ENCODE measurements at regions not wholly inside any gene's neighbourhood (a gene's known extent, or its start where the extent isn't known, plus 50 kb on each side); places are given as distances from the start of the nearest gene placed in this dataset.

- no peaks in the 10 kb centered on the region for H3K4me1 ChIP-seq (ENCODE audit: control insufficient read depth in 1 of 2, insufficient read depth in 2 of 2, low read length in 2 of 2)
- H3K79me2 ChIP-seq (ENCODE audit: insufficient read depth, low read length) = no peaks in the 10 kb centered on the region
- no peak overlapping the region for H2AFZ ChIP-seq (ENCODE audit: insufficient read depth, low read depth, low read length, poor library complexity, severe bottlenecking)
- intact Hi-C loops (cut with micrococcal nuclease) = no loop called here
- no peaks in the 10 kb centered on the region for H3K27me3 ChIP-seq (ENCODE audit: control insufficient read depth in 2 of 2, insufficient read depth in 2 of 2, low read length in 2 of 2)
- no peaks in the 10 kb centered on the region for H3K9me3 ChIP-seq (replicated peaks in 1 of 2; ENCODE audit: control insufficient read depth in 1 of 2, insufficient read depth in 1 of 2, low read length in 2 of 2)
- Mint-ChIP-seq H3K4me3 (no peak overlapping the region), H3K36me3 (no peaks in the 10 kb centered on the region), H3K9me3 (peaks cover 0 to 11% (median 5%) of the 10 kb centered on the region in 7 donors), H3K4me1 (no peaks in the 10 kb centered on the region), H3K27ac (no peak overlapping the region), H3K27me3 (ENCODE audit: low read depth in 3 of 3) (no peaks in the 10 kb centered on the region)
- no CpG with 5 or more reads among the region's 3 CpGs for WGBS (ENCODE audit: insufficient coverage)
- H3K4me3 ChIP-seq (replicated peaks in 1 of 3; ENCODE audit: low read depth in 2 of 3, low read length in 3 of 3) = no peak overlapping the region
- H3K36me3 ChIP-seq (replicated peaks in 1 of 2; ENCODE audit: control insufficient read depth in 1 of 2, insufficient read depth in 2 of 2, low read length in 2 of 2) = no peaks in the 10 kb centered on the region
- H4K20me1 ChIP-seq (ENCODE audit: insufficient read depth, low read length) = no peaks in the 10 kb centered on the region
- no peak overlapping the region for H3K27ac ChIP-seq (ENCODE audit: low read depth in 1 of 2, low read length in 2 of 2)
- TF ChIP-seq CTCF (IDR thresholded peaks at IDR 0.05) = no peak
- no peak for DNase-seq
- H3K4me2 ChIP-seq (replicated peaks; ENCODE audit: extremely low read depth, low read length, poor library complexity, severe bottlenecking) = no peak overlapping the region
- no peak overlapping the region for H3K9ac ChIP-seq (ENCODE audit: insufficient read depth, low read length, poor library complexity, severe bottlenecking)
Observed at GRCh38 chr12:43237238-43237879, 314.6 kb downstream of the ADAMTS20 start.

- intact Hi-C loops (cut with micrococcal nuclease) = no loop called here
- no peak overlapping the region for H3K27ac ChIP-seq (ENCODE audit: low read depth in 1 of 2, low read length in 2 of 2)
- H3K79me2 ChIP-seq (ENCODE audit: insufficient read depth, low read length) = no peaks in the 10 kb centered on the region
- no peaks in the 10 kb centered on the region for H3K9me3 ChIP-seq (replicated peaks in 1 of 2; ENCODE audit: control insufficient read depth in 1 of 2, insufficient read depth in 1 of 2, low read length in 2 of 2)
- no peaks in the 10 kb centered on the region for H3K36me3 ChIP-seq (replicated peaks in 1 of 2; ENCODE audit: control insufficient read depth in 1 of 2, insufficient read depth in 2 of 2, low read length in 2 of 2)
- H2AFZ ChIP-seq (ENCODE audit: insufficient read depth, low read depth, low read length, poor library complexity, severe bottlenecking) = no peak overlapping the region
- H3K4me3 Mint-ChIP-seq = no peak overlapping the region
- no peaks in the 10 kb centered on the region for H3K4me1 ChIP-seq (ENCODE audit: control insufficient read depth in 1 of 2, insufficient read depth in 2 of 2, low read length in 2 of 2)
- no peaks in the 10 kb centered on the region for H4K20me1 ChIP-seq (ENCODE audit: insufficient read depth, low read length)
- no peak for DNase-seq
- no peak for TF ChIP-seq CTCF (IDR thresholded peaks at IDR 0.05)
- no CpG with 5 or more reads among the region's 1 CpG for WGBS (ENCODE audit: insufficient coverage)
- H3K9ac ChIP-seq (ENCODE audit: insufficient read depth, low read length, poor library complexity, severe bottlenecking) = no peak overlapping the region
- H3K27me3 Mint-ChIP-seq (ENCODE audit: low read depth in 3 of 3) = no peaks in the 10 kb centered on the region
- H3K4me2 ChIP-seq (replicated peaks; ENCODE audit: extremely low read depth, low read length, poor library complexity, severe bottlenecking) = no peak overlapping the region
- H3K27me3 ChIP-seq (ENCODE audit: control insufficient read depth in 2 of 2, insufficient read depth in 2 of 2, low read length in 2 of 2) = no peaks in the 10 kb centered on the region
- H3K27ac Mint-ChIP-seq = no peak overlapping the region
- no peaks in the 10 kb centered on the region for H3K36me3 Mint-ChIP-seq
- no peaks in the 10 kb centered on the region for H3K4me1 Mint-ChIP-seq
- no peak overlapping the region for H3K4me3 ChIP-seq (replicated peaks in 1 of 3; ENCODE audit: low read depth in 2 of 3, low read length in 3 of 3)
- peaks cover 0 to 11% (median 5%) of the 10 kb centered on the region in 7 donors for H3K9me3 Mint-ChIP-seq
Observed at GRCh38 chr12:43235721-43236120, 316.3 kb downstream of the ADAMTS20 start.
